ENCODE measurements at regions not wholly inside any gene's neighbourhood (a gene's known extent, or its start where the extent isn't known, plus 50 kb on each side); places are given as distances from the start of the nearest gene placed in this dataset.

DNA sequence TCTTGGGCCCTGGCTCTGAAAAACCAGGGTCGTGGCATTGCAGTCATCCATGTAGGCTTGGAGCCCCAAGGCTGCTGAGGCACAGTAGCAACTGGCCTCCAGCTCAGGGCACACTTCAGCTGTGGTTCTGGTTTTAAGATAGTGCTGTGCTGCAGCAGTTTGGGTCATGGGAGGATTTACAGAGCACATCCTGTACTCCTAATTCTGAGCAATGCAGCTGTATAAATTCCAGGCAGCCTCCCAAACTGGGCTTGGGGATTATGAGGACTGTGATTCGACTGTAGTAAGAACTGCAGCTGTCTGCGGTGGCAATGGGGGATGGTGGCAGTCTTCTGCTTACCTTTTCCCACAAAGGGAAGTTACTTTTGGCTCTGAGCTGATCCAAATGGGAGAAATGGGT is 536.3 kb upstream of the GCFC2 start:
- TF ChIP-seq ARNTL (CRISPR knock-in tag; IDR thresholded peaks at IDR 0.05; ENCODE audit: borderline replicate concordance, low read depth) (no peak), BACH2 (CRISPR knock-in tag; IDR thresholded peaks at IDR 0.05; ENCODE audit: borderline replicate concordance) (no peak), ZNF8 (CRISPR knock-in tag; IDR thresholded peaks at IDR 0.05) (no peak)
- TF ChIP-seq, protein P1, sequence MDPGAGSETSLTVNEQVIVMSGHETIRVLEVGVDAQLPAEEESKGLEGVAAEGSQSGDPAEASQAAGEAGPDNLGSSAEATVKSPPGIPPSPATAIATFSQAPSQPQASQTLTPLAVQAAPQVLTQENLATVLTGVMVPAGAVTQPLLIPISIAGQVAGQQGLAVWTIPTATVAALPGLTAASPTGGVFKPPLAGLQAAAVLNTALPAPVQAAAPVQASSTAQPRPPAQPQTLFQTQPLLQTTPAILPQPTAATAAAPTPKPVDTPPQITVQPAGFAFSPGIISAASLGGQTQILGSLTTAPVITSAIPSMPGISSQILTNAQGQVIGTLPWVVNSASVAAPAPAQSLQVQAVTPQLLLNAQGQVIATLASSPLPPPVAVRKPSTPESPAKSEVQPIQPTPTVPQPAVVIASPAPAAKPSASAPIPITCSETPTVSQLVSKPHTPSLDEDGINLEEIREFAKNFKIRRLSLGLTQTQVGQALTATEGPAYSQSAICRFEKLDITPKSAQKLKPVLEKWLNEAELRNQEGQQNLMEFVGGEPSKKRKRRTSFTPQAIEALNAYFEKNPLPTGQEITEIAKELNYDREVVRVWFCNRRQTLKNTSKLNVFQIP (CRISPR knock-in tag; IDR thresholded peaks at IDR 0.05; ENCODE audit: borderline replicate concordance, low read depth): no peak
- TF ChIP-seq, protein P2, sequence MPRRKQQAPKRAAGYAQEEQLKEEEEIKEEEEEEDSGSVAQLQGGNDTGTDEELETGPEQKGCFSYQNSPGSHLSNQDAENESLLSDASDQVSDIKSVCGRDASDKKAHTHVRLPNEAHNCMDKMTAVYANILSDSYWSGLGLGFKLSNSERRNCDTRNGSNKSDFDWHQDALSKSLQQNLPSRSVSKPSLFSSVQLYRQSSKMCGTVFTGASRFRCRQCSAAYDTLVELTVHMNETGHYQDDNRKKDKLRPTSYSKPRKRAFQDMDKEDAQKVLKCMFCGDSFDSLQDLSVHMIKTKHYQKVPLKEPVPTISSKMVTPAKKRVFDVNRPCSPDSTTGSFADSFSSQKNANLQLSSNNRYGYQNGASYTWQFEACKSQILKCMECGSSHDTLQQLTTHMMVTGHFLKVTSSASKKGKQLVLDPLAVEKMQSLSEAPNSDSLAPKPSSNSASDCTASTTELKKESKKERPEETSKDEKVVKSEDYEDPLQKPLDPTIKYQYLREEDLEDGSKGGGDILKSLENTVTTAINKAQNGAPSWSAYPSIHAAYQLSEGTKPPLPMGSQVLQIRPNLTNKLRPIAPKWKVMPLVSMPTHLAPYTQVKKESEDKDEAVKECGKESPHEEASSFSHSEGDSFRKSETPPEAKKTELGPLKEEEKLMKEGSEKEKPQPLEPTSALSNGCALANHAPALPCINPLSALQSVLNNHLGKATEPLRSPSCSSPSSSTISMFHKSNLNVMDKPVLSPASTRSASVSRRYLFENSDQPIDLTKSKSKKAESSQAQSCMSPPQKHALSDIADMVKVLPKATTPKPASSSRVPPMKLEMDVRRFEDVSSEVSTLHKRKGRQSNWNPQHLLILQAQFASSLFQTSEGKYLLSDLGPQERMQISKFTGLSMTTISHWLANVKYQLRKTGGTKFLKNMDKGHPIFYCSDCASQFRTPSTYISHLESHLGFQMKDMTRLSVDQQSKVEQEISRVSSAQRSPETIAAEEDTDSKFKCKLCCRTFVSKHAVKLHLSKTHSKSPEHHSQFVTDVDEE (CRISPR knock-in tag; IDR thresholded peaks at IDR 0.05): no peak

All from SK-N-SH treated with all-trans-retinoic acid at 6 μM for 48 hours (cell line).